H1 (cell line): ENCODE measurements at regions not wholly inside any gene's neighbourhood (a gene's known extent, or its start where the extent isn't known, plus 50 kb on each side); places are given as distances from the start of the nearest gene placed in this dataset.

Experiments
- CTCF ChIA-PET: fragments of 300-600 bp; sonication (Branson Sonifier 250); formaldehyde crosslinking; loops from one replicate; lab custom pipeline; 2021; ENCODE audit not compliant: partially characterized antibody; lab: Charles Lee
- POLR2A ChIA-PET: fragments of 300-600 bp; sonication (Branson Sonifier 250); formaldehyde crosslinking; loops from one replicate; lab custom pipeline; 2021; ENCODE audit warnings: inconsistent platforms; ENCODE audit not compliant: partially characterized antibody; lab: Charles Lee
- DNase-seq, 2 experiments: peaks; one replicate each; pipeline versions ENCODE4 v3.0.0 to v3.0.0-alpha.2; 2010 to 2022; ENCODE audit warnings: low spot score in 2 of 2, low read depth in 1 of 2, mixed read lengths in 1 of 2
- FAIRE-seq: peaks from 2 replicates; lab custom pipeline; 2011; peaks lifted over from hg19 to GRCh38; lab: Jason Lieb, UNC
- H2AFZ ChIP-seq: 2 replicates; pipeline ENCODE4 v1.8.1; 2012; ENCODE audit warnings: low read length, inconsistent platforms
- H2AK5ac ChIP-seq: 2 replicates; pipeline ENCODE4 v1.6.1; 2013; ENCODE audit warnings: low read depth, low read length
- H2BK120ac ChIP-seq: replicated peaks from 2 replicates; pipeline ENCODE3; 2013; ENCODE audit warnings: low read depth, low read length, inconsistent platforms
- H2BK12ac ChIP-seq: 2 replicates; pipeline ENCODE4 v1.6.1; 2013; ENCODE audit warnings: low read depth, low read length
- H2BK15ac ChIP-seq: 2 replicates; pipeline ENCODE4 v1.6.1; 2013; ENCODE audit warnings: low read length
- H2BK20ac ChIP-seq: 2 replicates; pipeline ENCODE4 v1.6.1; 2013; ENCODE audit warnings: low read length
- H2BK5ac ChIP-seq: 2 replicates; pipeline ENCODE4 v1.6.1; 2013; ENCODE audit warnings: low read depth, low read length
- H3K14ac ChIP-seq: 2 replicates; pipeline ENCODE4 v1.6.1; 2013; ENCODE audit warnings: inconsistent platforms; ENCODE audit not compliant: insufficient read length
- H3K18ac ChIP-seq: 2 replicates; pipeline ENCODE4 v1.6.1; 2013; ENCODE audit warnings: low read length; ENCODE audit errors: extremely low read depth
- H3K23ac ChIP-seq: 2 replicates; pipeline ENCODE4 v1.6.1; 2013; ENCODE audit warnings: inconsistent platforms; ENCODE audit not compliant: insufficient read length
- H3K23me2 ChIP-seq: 2 replicates; pipeline ENCODE4 v1.6.1; 2013; ENCODE audit warnings: low read depth, low read length
- H3K27ac ChIP-seq: 2 replicates; pipeline ENCODE4 v1.6.1; 2011; ENCODE audit warnings: low read depth, low read length, inconsistent platforms
- H3K27me3 ChIP-seq, 4 experiments: replicated peaks in 1 of 4; 1 replicate in 1 of 4; 2 replicates in 3 of 4; pipeline versions ENCODE4 v1.6.1 to v1.8.1; 2011 to 2013; ENCODE audit warnings: low read length in 3 of 4, mild to moderate bottlenecking in 3 of 4, inconsistent platforms in 2 of 4, mixed read lengths in 2 of 4, moderate library complexity in 1 of 4; ENCODE audit not compliant: control insufficient read depth in 3 of 4, insufficient read depth in 3 of 4; ENCODE audit errors: extremely low read depth in 1 of 4
- H3K36me3 ChIP-seq, 4 experiments: 2 replicates each; pipeline versions ENCODE4 v1.6.1 to v1.8.1; 2011 to 2013; ENCODE audit warnings: mild to moderate bottlenecking in 4 of 4, low read length in 3 of 4, moderate library complexity in 2 of 4, control low read depth in 1 of 4, inconsistent platforms in 1 of 4; ENCODE audit not compliant: insufficient read depth in 4 of 4, control insufficient read depth in 2 of 4
- H3K4ac ChIP-seq: replicated peaks from 2 replicates; pipeline ENCODE3; 2013; ENCODE audit warnings: low read length, low read depth, mixed read lengths, inconsistent platforms; ENCODE audit not compliant: insufficient read length
- H3K4me1 ChIP-seq, 4 experiments: replicated peaks in 1 of 4; 1 replicate in 1 of 4; 2 replicates in 3 of 4; pipeline versions ENCODE4 v1.6.1 to v1.8.1; 2011 to 2013; ENCODE audit warnings: low read length in 3 of 4, inconsistent platforms in 2 of 4, mixed read lengths in 1 of 4; ENCODE audit not compliant: insufficient read depth in 4 of 4, control insufficient read depth in 3 of 4
- H3K4me2 ChIP-seq, 2 experiments: 2 replicates each; pipeline versions ENCODE4 v1.6.1 to v1.8.1; 2011 to 2013; ENCODE audit warnings: low read depth in 2 of 2, low read length in 2 of 2, control low read depth in 1 of 2, inconsistent platforms in 1 of 2, mild to moderate bottlenecking in 1 of 2; ENCODE audit not compliant: insufficient read depth in 1 of 2
- H3K4me3 ChIP-seq, 4 experiments: fragments of 200-600, 300-600 bp in 1 of 4; sonication (generic), shearing (Covaris generic), sonication (Bioruptor Twin) in 1 of 4; 2 replicates each; pipeline versions ENCODE4 v1.5.1 to v1.8.1; 2011 to 2016; ENCODE audit warnings: low read length in 4 of 4, low read depth in 3 of 4, control low read depth in 2 of 4, inconsistent platforms in 2 of 4, mild to moderate bottlenecking in 2 of 4, mixed read lengths in 1 of 4, moderate library complexity in 1 of 4; ENCODE audit not compliant: insufficient read depth in 2 of 4; ENCODE audit errors: extremely low read depth in 1 of 4
- H3K56ac ChIP-seq: replicated peaks from 2 replicates; pipeline ENCODE3; 2013; ENCODE audit warnings: low read depth, mild to moderate bottlenecking, mixed read lengths, low read length, inconsistent platforms; ENCODE audit not compliant: insufficient read length
- H3K79me1 ChIP-seq: 2 replicates; pipeline ENCODE4 v1.6.1; 2013; ENCODE audit warnings: low read depth, low read length, control low read depth
- H3K79me2 ChIP-seq, 2 experiments: 2 replicates each; pipeline versions ENCODE4 v1.6.1 to v1.8.1; 2012 to 2013; ENCODE audit warnings: low read length in 2 of 2, mild to moderate bottlenecking in 2 of 2, inconsistent platforms in 1 of 2; ENCODE audit not compliant: insufficient read depth in 2 of 2, control insufficient read depth in 1 of 2
- H3K9ac ChIP-seq, 4 experiments: replicated peaks in 1 of 4; 1 replicate in 1 of 4; 2 replicates in 3 of 4; pipeline versions ENCODE4 v1.6.1 to v1.8.1; 2011 to 2013; ENCODE audit warnings: low read depth in 3 of 4, low read length in 3 of 4, control low read depth in 2 of 4, mild to moderate bottlenecking in 2 of 4, moderate library complexity in 2 of 4, inconsistent platforms in 1 of 4; ENCODE audit errors: extremely low read depth in 1 of 4
- H3K9me3 ChIP-seq, 2 experiments: 2 replicates each; pipeline versions ENCODE4 v1.6.1 to v1.8.1; 2012 to 2013; ENCODE audit warnings: mild to moderate bottlenecking in 2 of 2, moderate library complexity in 2 of 2, control low read depth in 1 of 2, inconsistent platforms in 1 of 2, low read depth in 1 of 2, low read length in 1 of 2, mixed read lengths in 1 of 2; ENCODE audit not compliant: insufficient read depth in 2 of 2
- H4K20me1 ChIP-seq, 2 experiments: replicated peaks in 1 of 2; 2 replicates each; pipeline versions ENCODE3 to v1.8.1; 2011 to 2013; ENCODE audit warnings: inconsistent platforms in 2 of 2, low read length in 2 of 2, mild to moderate bottlenecking in 1 of 2; ENCODE audit not compliant: insufficient read depth in 2 of 2, control insufficient read depth in 1 of 2
- H4K5ac ChIP-seq: 2 replicates; pipeline ENCODE4 v1.6.1; 2013; ENCODE audit warnings: low read length, low read depth, mixed read lengths, inconsistent platforms; ENCODE audit not compliant: insufficient read length
- H4K8ac ChIP-seq: 2 replicates; pipeline ENCODE4 v1.8.0; 2013; ENCODE audit warnings: mild to moderate bottlenecking, moderate library complexity, low read length, inconsistent platforms; ENCODE audit not compliant: insufficient read depth; ENCODE audit errors: extremely low read depth
- H4K91ac ChIP-seq: replicated peaks from 2 replicates; pipeline ENCODE3; 2013; ENCODE audit warnings: low read length, mixed read lengths, inconsistent platforms; ENCODE audit not compliant: insufficient read length
- ASH2L ChIP-seq: fragments of 200-600, 300-600 bp; sonication (generic); IDR thresholded peaks from one replicate; pipeline ENCODE4 v1.7.1; 2017; ENCODE audit warnings: low read length
- BCL11A ChIP-seq, 2 experiments: IDR thresholded peaks; one replicate each; pipeline ENCODE4 v1.6.1; 2011; ENCODE audit warnings: low read depth in 2 of 2, low read length in 2 of 2, mild to moderate bottlenecking in 2 of 2
- CREB1 ChIP-seq: IDR thresholded peaks from 2 replicates; pipeline ENCODE4 v1.6.1; 2012; ENCODE audit warnings: inconsistent platforms
- E2F6 ChIP-seq: IDR thresholded peaks from 2 replicates; pipeline ENCODE4 v1.6.1; 2012; ENCODE audit warnings: inconsistent platforms
- EGR1 ChIP-seq: IDR thresholded peaks from 2 replicates; pipeline ENCODE4 v1.6.1; 2011; ENCODE audit warnings: low read depth, low read length, borderline replicate concordance
- EZH2 ChIP-seq: fragments of 200-600 bp; sonication (generic); IDR thresholded peaks from 2 replicates; pipeline ENCODE4 v1.7.1; 2012; ENCODE audit warnings: low read depth, mild to moderate bottlenecking, moderate library complexity, low read length, inconsistent platforms; ENCODE audit not compliant: severe bottlenecking
- GABPA ChIP-seq: IDR thresholded peaks from 2 replicates; pipeline ENCODE4 v1.6.1; 2011; ENCODE audit warnings: mild to moderate bottlenecking, low read length, moderate library complexity, borderline replicate concordance; ENCODE audit not compliant: insufficient read depth
- MAFK ChIP-seq: IDR thresholded peaks from 2 replicates; pipeline ENCODE4 v1.6.1; 2012; ENCODE audit warnings: low read depth, mild to moderate bottlenecking, improper control_type of control experiment, low read length
- POLR2AphosphoS5 ChIP-seq: IDR thresholded peaks from 2 replicates; pipeline ENCODE4 v1.6.1; 2011; ENCODE audit warnings: low read depth, low read length
- RAD21 ChIP-seq, 2 experiments: IDR thresholded peaks in 1 of 2; conservative IDR thresholded peaks in 1 of 2; 2 replicates each; pipeline ENCODE4 v1.6.1; 2011; ENCODE audit warnings: low read depth in 2 of 2, low read length in 2 of 2, improper control_type of control experiment in 1 of 2, inconsistent platforms in 1 of 2, mild to moderate bottlenecking in 1 of 2, moderate library complexity in 1 of 2
- RBBP5 ChIP-seq: IDR thresholded peaks from 2 replicates; pipeline ENCODE4 v1.7.1; 2012; ENCODE audit warnings: low read depth, mild to moderate bottlenecking, inconsistent platforms, low read length, moderate library complexity, borderline replicate concordance
- SAP30 ChIP-seq: fragments of 300-600 bp; sonication (generic); IDR thresholded peaks from 2 replicates; pipeline ENCODE4 v1.7.1; 2012; ENCODE audit warnings: low read length, moderate library complexity, mild to moderate bottlenecking, inconsistent platforms; ENCODE audit not compliant: insufficient read depth, insufficient replicate concordance
- SIN3A ChIP-seq, 2 experiments: IDR thresholded peaks in 1 of 2; conservative IDR thresholded peaks in 1 of 2; 2 replicates each; pipeline ENCODE4 v1.6.1; 2011 to 2012; ENCODE audit warnings: low read length in 2 of 2, improper control_type of control experiment in 1 of 2, low read depth in 1 of 2, mild to moderate bottlenecking in 1 of 2
- SP4 ChIP-seq: IDR thresholded peaks from 2 replicates; pipeline ENCODE4 v1.6.1; 2012; ENCODE audit warnings: low read length, inconsistent platforms
- WGBS, 2 experiments: shearing (Covaris generic) in 1 of 2; methylation state at CpG; one replicate each; pipeline versions ENCODE4 v1.1.6 to v1.1.7; 2013 to 2015; ENCODE audit warnings: low lambda C conversion rate in 2 of 2, mixed read lengths in 2 of 2, inconsistent platforms in 1 of 2, low coverage in 1 of 2, missing lambda C conversion rate in 1 of 2; ENCODE audit not compliant: insufficient replicate concordance in 2 of 2, insufficient coverage in 1 of 2, insufficient read length in 1 of 2; ENCODE audit errors: extremely low coverage in 1 of 2, missing lambda C conversion rate in 1 of 2; 5-methylcytosine and 5-hydroxymethylcytosine counted together

GRCh38 chr16:85980686-85981085 lies 81.7 kb downstream of the IRF8 start:
- no peak overlapping the region for H3K9ac ChIP-seq
- H3K9me3 ChIP-seq = no peaks in the 10 kb centered on the region
- no peak overlapping the region for H3K4me2 ChIP-seq
- H2AK5ac ChIP-seq = no peak overlapping the region
- no peak overlapping the region for H3K4ac ChIP-seq
- H2AFZ ChIP-seq = no peak overlapping the region
- H2BK12ac ChIP-seq = no peak overlapping the region
- no peak for FAIRE-seq
- H3K27ac ChIP-seq = no peak overlapping the region
- no peak overlapping the region for H3K14ac ChIP-seq
- H3K4me3 ChIP-seq = no peak overlapping the region
- no peaks in the 10 kb centered on the region for H3K23me2 ChIP-seq
- no peak overlapping the region for H2BK20ac ChIP-seq
- H3K4me1 ChIP-seq = 0 out of 7 replicates have a peak, but pooled peaks cover 0 to 1% (median 0%) of the 10 kb centered on the region in 4 experiments
- H3K79me2 ChIP-seq = no peaks in the 10 kb centered on the region
- no peak overlapping the region for H3K56ac ChIP-seq
- no peak overlapping the region for H4K91ac ChIP-seq
- POLR2A ChIA-PET = interaction anchor here (0.9 to 1.1 kb wide), 2 partner anchors 18 to 161 kb away, joined by 3 read pairs; no protein-coding TSS in a partner anchor
- no peak overlapping the region for H4K8ac ChIP-seq
- no peaks in the 10 kb centered on the region for H3K27me3 ChIP-seq
- H3K23ac ChIP-seq = no peak overlapping the region
- no peak overlapping the region for H2BK5ac ChIP-seq
- H3K18ac ChIP-seq = no peak overlapping the region
- WGBS, 2 experiments = 94% methylated on average over 6 of the region's 6 CpGs; no CpG with 5 or more reads in 1 of the 2 experiments
- no peaks in the 10 kb centered on the region for H3K79me1 ChIP-seq
- no peak overlapping the region for H2BK120ac ChIP-seq
- TF ChIP-seq ASH2L (no peak), MAFK (no peak), BCL11A (IDR thresholded peaks at IDR 0.05; ENCODE audit: low read depth in 2 of 2, low read length in 2 of 2) (no peak), EGR1 (no peak), EZH2 (no peak), SIN3A (conservative IDR thresholded peaks at IDR 0.05 in 1 of 2, IDR thresholded peaks at IDR 0.05 in 1 of 2; ENCODE audit: low read depth in 1 of 2, low read length in 2 of 2) (no peak), GABPA (no peak), SP4 (no peak), CREB1 (no peak), POLR2AphosphoS5 (no peak), RBBP5 (no peak), SAP30 (no peak), E2F6 (no peak), RAD21 (IDR thresholded peaks at IDR 0.05 in 1 of 2, conservative IDR thresholded peaks at IDR 0.05 in 1 of 2; ENCODE audit: low read depth in 2 of 2, low read length in 2 of 2) (no peak)
- no peak for DNase-seq
- H3K36me3 ChIP-seq = no peaks in the 10 kb centered on the region
- H4K5ac ChIP-seq = no peak overlapping the region
- no peaks in the 10 kb centered on the region for H4K20me1 ChIP-seq
- no peak overlapping the region for H2BK15ac ChIP-seq
- CTCF ChIA-PET = interaction anchor here (0.5 to 18.2 kb wide), 11 partner anchors 13 to 212 kb away, joined by 3 to 319 read pairs (median 3); no protein-coding TSS in a partner anchor
